Fibroblast of lung (primary cell): ENCODE measurements at regions not wholly inside any gene's neighbourhood (a gene's known extent, or its start where the extent isn't known, plus 50 kb on each side); places are given as distances from the start of the nearest gene placed in this dataset.

ENCODE experiments used
- CTCF ChIP-seq, 2 donors: IDR thresholded peaks in 1 of 2; conservative IDR thresholded peaks in 1 of 2; 1 replicate in 1 of 2; 2 replicates in 1 of 2; pipeline ENCODE4 v1.5.1; 2011 to 2012; ENCODE audit warnings: low read length in 2 of 2, control low read depth in 1 of 2, inconsistent platforms in 1 of 2, low read depth in 1 of 2, mild to moderate bottlenecking in 1 of 2
- EZH2 ChIP-seq: IDR thresholded peaks from 2 replicates; pipeline ENCODE4 v1.5.1; 2012; ENCODE audit warnings: low read length, control low read depth, mild to moderate bottlenecking; ENCODE audit errors: missing control alignments

GRCh38 chr16:76669288-76669687 is 392.1 kb downstream of the CNTNAP4 start:
- TF ChIP-seq CTCF (conservative IDR thresholded peaks at IDR 0.05 in 1 of 2, IDR thresholded peaks at IDR 0.05 in 1 of 2; ENCODE audit: low read depth in 1 of 2, low read length in 2 of 2) (no peak), EZH2 (no peak)
